Stimulated activated CD4-positive, alpha-beta T cell treated with anti-CD3 and anti-CD28 coated beads, Interleukin-15, amount 100 ng/mL, for 1 hour (primary cell): ENCODE measurements at regions not wholly inside any gene's neighbourhood (a gene's known extent, or its start where the extent isn't known, plus 50 kb on each side); places are given as distances from the start of the nearest gene placed in this dataset.

Experiments
- DNase-seq, 2 donors: peaks; one replicate each; pipeline ENCODE4 v3.0.0-alpha.2; 2020; ENCODE audit warnings: low read depth in 1 of 2, low spot score in 1 of 2

DNA sequence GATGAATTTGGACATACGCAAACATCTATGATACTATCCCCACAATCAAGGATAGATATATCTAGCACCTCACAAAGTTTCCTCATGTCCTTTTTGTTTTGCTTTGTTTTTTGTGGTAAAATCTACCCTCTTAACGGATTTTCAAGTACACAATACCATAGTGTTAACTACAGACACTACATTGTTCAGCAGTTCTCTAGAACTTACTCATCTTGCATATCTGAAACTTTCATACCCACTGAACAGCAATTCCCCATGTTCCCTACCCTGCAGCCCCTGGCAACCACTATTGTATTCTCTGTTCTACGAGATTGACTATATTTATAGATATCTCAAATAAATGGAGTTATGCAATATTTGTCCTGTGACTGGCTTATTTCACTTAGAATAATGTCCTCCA is 58.1 kb upstream of the TJP1 start:
- no peak for DNase-seq

DNA sequence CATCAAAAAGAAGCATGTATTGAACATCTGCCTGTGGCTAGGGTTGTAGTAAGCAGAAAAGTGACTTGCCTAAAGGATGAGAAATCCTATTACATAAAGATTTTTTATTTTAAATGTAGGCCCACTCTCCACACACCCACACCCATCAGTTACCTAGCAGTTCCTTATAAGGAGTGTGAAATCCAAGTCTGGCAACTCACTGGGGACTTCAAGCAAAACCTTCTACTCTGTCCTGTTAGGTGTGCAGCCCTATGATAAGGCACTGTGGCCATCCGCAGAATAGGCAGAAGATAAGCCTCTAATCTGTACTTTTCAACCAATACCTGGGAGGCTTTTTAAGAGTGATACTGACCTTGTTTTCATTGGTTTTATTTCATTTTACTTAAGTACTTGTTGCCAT is 52.7 kb upstream of the TJP1 start:
- no peak for DNase-seq

DNA sequence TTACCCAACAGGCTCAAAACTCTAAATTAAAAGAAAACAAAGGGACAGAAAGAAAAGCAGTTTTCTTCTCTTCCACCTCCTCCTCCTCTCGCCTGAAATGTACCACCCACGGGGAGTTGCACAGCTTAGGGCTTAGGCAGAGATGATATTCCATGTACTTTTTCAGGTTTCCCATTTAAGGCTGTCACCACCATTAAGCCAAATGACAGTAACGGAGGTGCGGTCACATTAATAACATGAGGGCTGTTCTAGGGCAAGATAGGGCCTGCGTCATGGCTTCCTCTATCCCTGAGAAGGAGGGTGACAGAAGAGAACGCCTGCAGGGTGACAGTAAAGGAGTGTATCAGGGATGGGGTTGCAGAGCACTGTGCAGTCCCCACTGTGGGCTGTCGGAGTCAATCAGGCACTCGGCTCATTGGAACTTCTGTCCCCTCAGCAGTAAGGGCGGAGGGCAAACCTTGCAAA is 51.7 kb upstream of the TJP1 start:
- DNase-seq = no peak

DNA sequence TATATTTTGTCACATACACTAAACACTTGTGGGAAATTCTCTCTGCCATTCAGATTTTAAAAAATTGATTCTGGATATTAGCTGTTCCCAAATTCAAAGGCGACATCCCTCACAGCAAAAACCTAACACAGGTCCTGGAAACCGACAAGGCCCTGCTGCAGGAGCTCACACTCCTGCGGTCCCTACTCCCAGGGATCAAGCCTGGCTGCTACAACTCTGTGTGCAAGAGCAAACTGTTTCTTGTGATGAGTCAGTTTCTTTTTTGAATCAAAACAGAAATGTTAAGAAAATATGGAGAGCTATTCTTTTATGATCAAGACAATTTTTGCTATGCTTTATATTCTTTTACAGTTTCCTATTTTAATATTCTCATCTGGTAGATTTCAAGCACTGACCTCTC is 51.0 kb upstream of the TJP1 start:
- no peak for DNase-seq

DNA sequence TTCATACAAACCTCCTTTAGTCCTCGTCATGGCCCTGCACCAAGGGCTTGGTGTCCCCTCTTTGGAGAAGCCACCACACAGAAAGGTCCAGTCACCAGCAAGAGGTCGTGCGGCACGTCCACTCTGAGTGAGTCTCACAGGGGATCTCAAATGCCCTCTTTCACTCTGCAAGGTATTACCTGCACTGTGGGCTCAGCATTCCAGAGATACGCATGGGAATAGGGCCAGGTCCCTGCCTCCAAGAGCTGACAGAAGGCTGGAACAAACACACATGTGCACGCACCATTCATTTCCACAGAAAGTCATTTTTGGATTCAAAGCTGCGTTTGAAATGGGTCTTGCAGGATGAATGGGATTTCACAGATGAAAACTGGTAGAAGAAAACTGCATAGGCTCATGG is 50.4 kb upstream of the TJP1 start:
- DNase-seq = no peak
